ENCODE measurements at regions not wholly inside any gene's neighbourhood (a gene's known extent, or its start where the extent isn't known, plus 50 kb on each side); places are given as distances from the start of the nearest gene placed in this dataset.
"Not testable (repeated sequence)": the region's sequence is repeated elsewhere in the genome, so short reads cannot be mapped to it uniquely, and the experiment has no call there.

- DNase-seq, result no peak
Measured at GRCh38 chr3:18593231-18593630, 168.1 kb upstream of the SATB1 start.

GRCh38 chr3:18591120-18591519 lies 166.0 kb upstream of the SATB1 start:
- DNase-seq, result no peak

DNA sequence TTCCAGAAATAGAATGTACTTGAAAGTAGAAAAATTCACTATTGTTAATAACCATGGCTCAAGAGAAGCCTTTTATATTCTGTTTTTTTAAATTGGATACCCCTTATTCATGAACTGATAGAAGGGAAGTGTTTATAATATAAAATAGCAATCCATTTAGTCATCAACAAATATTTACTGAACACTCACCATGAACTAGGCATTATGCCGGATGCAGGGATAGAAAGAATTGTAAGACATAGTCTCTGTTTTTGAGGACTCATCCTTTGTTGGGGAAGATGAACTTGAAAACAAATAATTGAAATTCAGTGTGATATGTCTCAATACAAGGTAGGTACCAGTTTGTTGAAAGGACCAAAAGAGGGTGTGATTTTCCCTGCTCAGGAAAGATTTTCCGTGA lies 160.9 kb upstream of the SATB1 start:
- DNase-seq, result no peak

DNA sequence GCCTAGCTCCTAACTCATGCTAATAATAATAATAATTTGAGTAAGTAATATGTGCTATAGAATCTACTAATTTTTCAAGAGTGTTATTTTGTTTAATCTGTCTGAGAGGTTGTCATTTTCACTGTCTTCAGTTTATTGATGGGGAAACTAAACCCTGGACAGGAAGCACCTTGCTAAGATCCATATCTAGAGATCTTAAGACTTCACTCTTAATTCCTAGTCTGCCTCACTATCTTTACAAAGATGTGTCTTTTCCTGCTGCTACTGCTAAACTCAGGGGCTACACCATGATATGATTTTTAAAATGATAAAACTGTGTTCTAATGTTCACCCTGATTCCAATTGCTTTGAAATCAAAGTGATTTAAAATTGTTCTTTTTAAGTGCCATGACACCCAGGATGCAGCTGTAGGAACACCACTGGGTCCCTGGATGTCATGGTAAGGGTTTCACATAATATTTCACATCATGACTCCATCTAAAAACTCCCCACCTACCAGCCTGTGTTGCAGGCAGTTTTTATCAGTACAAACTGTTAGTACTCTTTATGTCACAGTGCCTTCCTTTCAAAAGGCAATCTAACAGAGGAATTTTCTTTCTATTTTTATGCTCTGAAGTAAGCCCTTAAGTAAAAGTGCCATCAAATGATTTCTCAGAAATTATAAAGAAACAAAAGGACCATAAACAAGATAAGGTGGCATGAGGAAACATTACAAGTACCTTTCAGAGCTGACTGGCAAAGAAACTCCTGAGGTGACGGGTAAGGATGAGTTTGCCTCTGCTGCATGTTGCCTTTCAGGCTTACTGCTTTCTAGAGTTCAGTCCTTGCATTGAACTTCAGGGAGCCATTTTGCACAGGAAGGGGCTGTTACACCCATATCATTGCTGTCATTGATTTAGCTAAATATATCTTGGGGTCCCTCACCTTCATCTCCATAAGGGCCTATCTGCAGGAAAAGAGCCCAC lies 160.1 kb upstream of the SATB1 start:
- no peak for DNase-seq

DNA sequence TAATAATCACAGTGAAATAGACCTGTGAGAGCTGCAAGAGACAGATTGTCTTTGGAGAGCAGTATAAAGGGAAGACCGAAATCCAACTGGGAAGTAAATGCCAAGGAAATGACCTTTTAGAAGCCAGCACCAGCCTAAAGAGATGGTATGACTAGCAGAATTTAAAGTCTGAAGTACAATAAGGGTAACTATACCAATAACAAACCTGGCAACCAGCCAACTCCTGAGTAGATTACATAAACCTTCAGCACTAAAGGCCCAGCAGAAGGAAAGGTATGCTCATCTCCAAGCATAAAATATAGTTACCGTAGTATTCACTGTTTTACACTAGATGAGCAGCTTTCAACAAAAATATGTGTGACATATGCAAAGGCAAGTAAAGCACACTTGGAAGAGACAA lies 155.1 kb upstream of the SATB1 start:
- no peak for DNase-seq

GRCh38 chr3:18579661-18580060 lies 154.5 kb upstream of the SATB1 start:
- no peak for DNase-seq

DNA sequence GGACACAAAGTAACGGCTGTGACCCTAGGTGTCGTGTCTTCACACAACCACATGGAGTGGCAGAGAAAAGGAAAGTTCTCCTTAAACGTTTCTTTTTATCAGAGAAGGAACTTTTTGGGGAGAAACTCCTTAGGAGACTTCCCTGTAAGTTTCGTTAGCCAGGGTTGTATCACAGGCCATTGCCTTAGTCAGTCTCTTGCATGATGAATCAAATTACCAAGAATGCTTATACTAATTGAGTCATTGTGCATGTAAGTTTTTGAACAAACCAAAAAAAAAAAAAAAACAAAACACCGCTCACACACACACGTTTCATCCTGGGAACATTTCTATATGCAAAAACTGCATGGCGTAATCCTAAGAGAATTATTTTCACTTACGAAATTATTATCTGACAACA lies 150.4 kb upstream of the SATB1 start:
- no peak for DNase-seq

- no peak for DNase-seq
Measured at GRCh38 chr3:18572809-18573208, 147.7 kb upstream of the SATB1 start.

DNA sequence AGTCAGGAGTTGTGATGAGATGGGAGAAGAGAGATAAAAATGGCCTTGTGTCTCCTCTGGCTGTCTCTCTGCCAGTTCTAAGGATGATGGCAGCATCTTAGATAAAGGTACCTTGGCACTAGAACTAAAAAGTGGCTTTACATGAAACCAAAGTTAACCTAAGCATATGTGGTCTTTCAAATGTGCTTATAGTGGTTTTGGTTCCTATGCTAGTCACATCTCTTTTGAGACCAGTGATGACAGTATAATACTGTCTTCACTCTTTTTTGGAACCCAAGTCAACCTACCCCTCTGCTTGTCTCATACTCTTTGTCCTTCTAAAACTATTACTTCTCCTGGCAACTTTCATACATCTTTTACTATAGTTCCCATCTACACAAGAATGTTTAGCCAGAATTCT lies 142.2 kb upstream of the SATB1 start:
- DNase-seq, result no peak

- DNase-seq, result no peak
Measured at GRCh38 chr3:18562364-18563154, 137.4 kb upstream of the SATB1 start.

DNA sequence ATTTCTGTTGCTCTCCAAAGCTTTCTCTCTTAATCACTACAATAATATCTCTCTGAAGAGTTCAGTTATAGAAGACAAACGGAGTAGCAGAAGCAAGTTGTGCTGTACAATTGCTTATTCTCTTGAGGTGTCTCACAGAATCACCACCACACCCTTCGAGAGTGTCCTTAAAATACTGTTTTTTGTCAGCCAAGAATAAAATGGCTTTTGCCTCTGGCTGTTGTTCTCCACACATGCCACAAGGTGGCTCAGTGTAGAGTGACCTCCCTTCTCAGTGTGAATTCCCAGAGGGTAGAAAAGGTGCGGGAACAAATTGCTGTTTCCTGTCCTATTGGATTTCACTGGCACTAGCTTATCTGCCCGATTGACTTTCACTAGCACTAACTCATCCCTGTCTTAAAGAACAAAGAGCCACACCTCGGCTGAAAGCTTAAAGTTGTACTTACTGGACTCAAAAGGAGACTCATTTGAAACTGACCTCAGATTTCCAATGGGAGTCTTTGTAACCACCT lies 134.2 kb upstream of the SATB1 start:
- DNase-seq, result peak; percentile 68

GRCh38 chr3:18558507-18558906 lies 133.4 kb upstream of the SATB1 start:
- no peak for DNase-seq

DNA sequence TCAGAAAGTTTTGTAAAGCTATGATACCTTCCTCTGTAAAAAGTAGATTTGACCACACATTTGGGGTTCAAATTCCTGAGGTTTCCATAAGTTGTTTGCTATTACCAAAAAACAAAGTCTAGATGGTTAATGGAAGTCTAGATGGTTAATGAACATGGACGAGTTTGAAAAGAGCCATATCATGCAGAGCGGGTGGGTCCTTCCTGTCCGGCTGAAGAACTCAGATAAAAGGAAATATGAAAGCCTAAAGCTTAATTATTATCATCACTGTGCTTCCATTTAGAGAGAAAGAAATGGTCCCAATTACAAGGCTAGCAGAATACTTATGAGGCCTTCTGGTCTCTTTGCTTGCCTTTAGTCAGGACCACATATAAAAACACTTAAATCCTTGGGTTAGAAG lies 132.1 kb upstream of the SATB1 start:
- no peak for DNase-seq

GRCh38 chr3:18556503-18557135 lies 131.5 kb upstream of the SATB1 start:
- peak; percentile 54 for DNase-seq

DNA sequence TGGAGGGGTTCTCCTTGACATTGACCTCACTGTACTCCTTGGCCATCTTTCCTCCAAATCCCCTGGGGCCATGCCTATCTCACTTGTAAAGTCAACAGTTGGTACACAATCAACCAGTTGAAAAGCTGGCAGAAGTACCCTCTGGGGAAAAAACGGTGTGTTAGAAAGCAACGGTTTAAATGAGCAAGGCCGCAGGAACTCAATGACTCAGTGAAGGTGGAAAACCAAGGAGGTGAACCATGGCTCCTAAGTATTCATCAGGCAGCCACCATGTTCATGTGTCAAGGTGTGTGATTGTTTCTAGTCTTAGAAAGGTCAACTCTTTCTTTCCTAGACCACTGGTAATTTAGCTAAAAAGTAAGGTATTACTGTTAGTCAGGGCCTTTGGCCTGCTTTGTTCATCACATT lies 130.9 kb upstream of the SATB1 start:
- no peak for DNase-seq

- not testable (repeated sequence) for DNase-seq
Measured at GRCh38 chr3:18552579-18553105, 127.5 kb upstream of the SATB1 start.

- DNase-seq, result no peak
Measured at GRCh38 chr3:18546632-18547031, 121.5 kb upstream of the SATB1 start.

DNA sequence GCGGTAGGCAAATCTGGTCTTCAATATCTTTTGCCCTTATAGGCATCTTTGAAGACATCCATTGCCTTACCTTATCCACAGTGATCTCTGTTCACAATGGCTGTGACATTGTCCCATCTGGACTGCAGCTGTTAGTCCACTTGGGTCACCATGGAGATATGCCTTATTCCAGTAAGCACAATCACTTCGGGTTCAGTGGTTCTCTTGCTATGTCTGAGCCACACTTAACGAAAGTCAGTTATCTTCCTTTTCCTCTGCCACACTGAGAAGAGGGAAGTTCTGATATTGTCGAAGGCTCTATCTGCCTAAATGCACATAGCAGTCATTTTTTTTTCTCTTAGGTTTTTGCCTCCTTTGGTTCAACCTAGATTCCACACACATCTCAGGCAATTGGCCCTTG lies 119.0 kb upstream of the SATB1 start:
- no peak for DNase-seq

DNA sequence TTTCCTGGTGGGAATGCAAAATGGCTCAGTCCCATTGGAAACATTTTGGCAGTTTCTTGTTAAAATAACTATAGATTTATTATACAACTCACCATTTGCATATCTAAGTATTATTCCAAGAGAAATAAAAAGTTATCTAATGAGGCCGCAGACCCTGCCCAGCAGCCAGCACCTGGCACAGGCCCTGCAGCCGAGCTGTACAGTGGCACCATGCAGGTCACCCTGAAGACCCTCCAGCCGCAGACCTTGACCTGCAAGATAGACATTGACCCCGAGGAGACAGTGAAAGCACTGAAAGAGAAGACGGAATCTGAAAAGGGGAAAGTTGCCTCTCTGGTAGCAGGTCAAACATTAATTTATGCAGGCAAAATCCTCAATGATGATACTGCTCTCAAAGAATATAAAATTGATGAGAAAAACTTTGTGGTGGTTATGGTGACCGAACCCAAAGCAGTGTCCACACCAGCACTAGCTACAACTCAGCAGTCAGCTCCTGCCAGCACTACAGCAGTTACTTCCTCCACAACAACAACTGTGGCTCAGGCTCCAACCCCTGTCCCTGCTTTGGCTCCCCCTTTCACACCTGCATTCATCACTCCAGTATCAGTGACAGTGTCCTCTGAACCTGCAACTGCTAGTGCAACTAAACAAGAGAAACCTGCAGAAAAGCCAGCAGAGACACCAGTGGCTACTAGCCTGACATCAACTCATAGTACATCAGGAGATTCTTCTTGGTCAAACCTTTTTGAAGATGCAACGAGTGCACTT lies 113.5 kb upstream of the SATB1 start:
- no peak for DNase-seq

- no peak for DNase-seq
Measured at GRCh38 chr3:18533039-18533438, 107.9 kb upstream of the SATB1 start.

DNA sequence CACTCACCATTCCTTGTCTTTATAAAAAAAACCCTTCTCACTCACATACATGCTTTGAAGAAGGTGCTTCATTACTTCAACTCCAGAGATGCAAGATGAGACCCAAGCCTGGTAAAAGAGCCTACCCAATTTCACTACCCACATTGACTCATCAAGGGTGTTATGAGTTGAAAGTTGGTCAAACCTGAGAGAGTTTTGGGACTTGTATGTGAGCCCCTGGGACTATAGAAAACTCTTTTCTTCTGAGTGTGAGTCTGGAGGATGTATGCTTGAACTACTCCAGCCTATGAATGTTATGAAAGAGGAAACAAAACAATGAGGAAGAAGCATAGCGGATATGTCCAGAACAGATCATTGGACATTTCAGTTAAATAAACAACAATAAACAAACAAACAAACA lies 106.5 kb upstream of the SATB1 start:
- no peak for DNase-seq

DNA sequence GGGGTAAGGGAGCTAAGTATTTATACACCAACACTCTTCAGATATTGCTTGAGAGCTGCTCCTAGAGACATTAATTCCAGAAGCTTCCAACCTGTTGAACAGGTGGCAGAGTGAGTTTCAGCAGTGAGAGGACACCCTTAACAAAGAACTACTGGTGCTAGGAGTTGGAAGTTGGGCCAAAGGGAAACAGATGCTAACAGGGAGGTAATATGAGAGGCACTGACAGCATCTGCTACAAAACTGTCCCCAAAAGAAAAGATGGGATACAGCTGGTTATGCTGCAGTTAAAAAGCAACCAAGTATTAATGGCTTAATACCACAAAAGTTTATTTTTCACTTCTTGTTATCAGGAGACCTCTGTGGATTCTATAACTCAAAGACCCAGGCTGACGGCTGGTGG lies 104.5 kb upstream of the SATB1 start:
- no peak for DNase-seq
